ENCODE measurements at regions not wholly inside any gene's neighbourhood (a gene's known extent, or its start where the extent isn't known, plus 50 kb on each side); places are given as distances from the start of the nearest gene placed in this dataset.

GRCh38 chr2:142200062-142200461, 69.2 kb upstream of the LRP1B start:
- no peaks in the 10 kb centered on the region for H4K20me1 ChIP-seq (ENCODE audit: control insufficient read depth, insufficient read depth, low read length, poor library complexity, severe bottlenecking)
- H3K4me2 ChIP-seq (replicated peaks; ENCODE audit: low read depth, low read length, poor library complexity, severe bottlenecking) = no peak overlapping the region
- Mint-ChIP-seq H3K9me3 (ENCODE audit: insufficient read depth) (no peaks in the 10 kb centered on the region), H3K27ac (no peak overlapping the region), H3K27me3 (no peaks in the 10 kb centered on the region), H3K4me1 (no peaks in the 10 kb centered on the region), H3K4me3 (no peak overlapping the region)
- H3K27me3 ChIP-seq (replicated peaks in 1 of 4; ENCODE audit: control extremely low read depth in 1 of 4, control insufficient read depth in 3 of 4, insufficient read depth in 4 of 4, low read length in 3 of 4) = no peaks in the 10 kb centered on the region
- H3K36me3 ChIP-seq (replicated peaks in 1 of 2; ENCODE audit: control extremely low read depth in 1 of 2, control insufficient read depth in 1 of 2, extremely low read depth in 1 of 2, insufficient read depth in 2 of 2, low read length in 1 of 2) = no peaks in the 10 kb centered on the region
- 94% methylated on average over 1 of the region's 1 CpG for WGBS (ENCODE audit: insufficient coverage)
- no peaks in the 10 kb centered on the region for H3K9me3 ChIP-seq (ENCODE audit: control extremely low read depth in 1 of 3, control insufficient read depth in 2 of 3, insufficient read depth in 1 of 3, low read length in 2 of 3)
- DNase-seq = no peak
- POLR2A ChIA-PET = no interaction called here
- ATAC-seq (ENCODE audit: low read depth) = no peak
- H3K4me1 ChIP-seq (ENCODE audit: control insufficient read depth in 2 of 2, insufficient read depth in 2 of 2, low read length in 2 of 2) = no peaks in the 10 kb centered on the region
- no peak overlapping the region for H3K27ac ChIP-seq (ENCODE audit: low read length in 2 of 2)
- intact Hi-C loops (cut with micrococcal nuclease) = no loop called here
- H3K9ac ChIP-seq (ENCODE audit: low read length) = no peak overlapping the region
- TF ChIP-seq EZH2 (IDR thresholded peaks at IDR 0.05; ENCODE audit: borderline replicate concordance, insufficient read depth, low read depth, low read length, poor library complexity, severe bottlenecking) = no peak
- no peak for TF ChIP-seq CTCF (IDR thresholded peaks at IDR 0.05)
- H3K4me3 ChIP-seq (ENCODE audit: control extremely low read depth in 1 of 5, extremely low read depth in 1 of 5, insufficient read depth in 1 of 5, low read depth in 2 of 5, low read length in 4 of 5) = no peak overlapping the region
- no peaks in the 10 kb centered on the region for H3K79me2 ChIP-seq (ENCODE audit: control insufficient read depth, insufficient read depth, low read length)
- CTCF ChIA-PET = no interaction called here
- H2AFZ ChIP-seq (ENCODE audit: insufficient read depth, low read depth, low read length, poor library complexity, severe bottlenecking) = no peak overlapping the region

- TF ChIP-seq EZH2 (IDR thresholded peaks at IDR 0.05; ENCODE audit: borderline replicate concordance, insufficient read depth, low read depth, low read length, poor library complexity, severe bottlenecking) = no peak
- TF ChIP-seq CTCF (IDR thresholded peaks at IDR 0.05) = no peak
- no peaks in the 10 kb centered on the region for H3K9me3 ChIP-seq (ENCODE audit: control extremely low read depth in 1 of 3, control insufficient read depth in 2 of 3, insufficient read depth in 1 of 3, low read length in 2 of 3)
- H3K9ac ChIP-seq (ENCODE audit: low read length) = no peak overlapping the region
- no peak overlapping the region for H3K4me3 Mint-ChIP-seq
- no peaks in the 10 kb centered on the region for H3K36me3 ChIP-seq (replicated peaks in 1 of 2; ENCODE audit: control extremely low read depth in 1 of 2, control insufficient read depth in 1 of 2, extremely low read depth in 1 of 2, insufficient read depth in 2 of 2, low read length in 1 of 2)
- POLR2A ChIA-PET = no interaction called here
- H3K4me1 ChIP-seq (ENCODE audit: control insufficient read depth in 2 of 2, insufficient read depth in 2 of 2, low read length in 2 of 2) = no peaks in the 10 kb centered on the region
- H3K27ac ChIP-seq (ENCODE audit: low read length in 2 of 2) = no peak overlapping the region
- DNase-seq (no peak), ATAC-seq (ENCODE audit: low read depth) (no peak)
- no peaks in the 10 kb centered on the region for H4K20me1 ChIP-seq (ENCODE audit: control insufficient read depth, insufficient read depth, low read length, poor library complexity, severe bottlenecking)
- H3K9me3 Mint-ChIP-seq (ENCODE audit: insufficient read depth) = no peaks in the 10 kb centered on the region
- no peaks in the 10 kb centered on the region for H3K79me2 ChIP-seq (ENCODE audit: control insufficient read depth, insufficient read depth, low read length)
- intact Hi-C loops (cut with micrococcal nuclease) = no loop called here
- H3K27me3 ChIP-seq (replicated peaks in 1 of 4; ENCODE audit: control extremely low read depth in 1 of 4, control insufficient read depth in 3 of 4, insufficient read depth in 4 of 4, low read length in 3 of 4) = no peaks in the 10 kb centered on the region
- H3K4me2 ChIP-seq (replicated peaks; ENCODE audit: low read depth, low read length, poor library complexity, severe bottlenecking) = no peak overlapping the region
- no peak overlapping the region for H3K27ac Mint-ChIP-seq
- CTCF ChIA-PET = no interaction called here
- 100% methylated on average over 1 of the region's 2 CpGs for WGBS (ENCODE audit: insufficient coverage)
- no peak overlapping the region for H3K4me3 ChIP-seq (ENCODE audit: control extremely low read depth in 1 of 5, extremely low read depth in 1 of 5, insufficient read depth in 1 of 5, low read depth in 2 of 5, low read length in 4 of 5)
- H3K27me3 Mint-ChIP-seq = no peaks in the 10 kb centered on the region
- H2AFZ ChIP-seq (ENCODE audit: insufficient read depth, low read depth, low read length, poor library complexity, severe bottlenecking) = no peak overlapping the region
- H3K4me1 Mint-ChIP-seq = no peaks in the 10 kb centered on the region
Observed at GRCh38 chr2:142199073-142199472, 68.3 kb upstream of the LRP1B start.

Measured in B cell (primary cell).